ENCODE measurements at regions not wholly inside any gene's neighbourhood (a gene's known extent, or its start where the extent isn't known, plus 50 kb on each side); places are given as distances from the start of the nearest gene placed in this dataset.
"Not testable (repeated sequence)": the region's sequence is repeated elsewhere in the genome, so short reads cannot be mapped to it uniquely, and the experiment has no call there.

DNA sequence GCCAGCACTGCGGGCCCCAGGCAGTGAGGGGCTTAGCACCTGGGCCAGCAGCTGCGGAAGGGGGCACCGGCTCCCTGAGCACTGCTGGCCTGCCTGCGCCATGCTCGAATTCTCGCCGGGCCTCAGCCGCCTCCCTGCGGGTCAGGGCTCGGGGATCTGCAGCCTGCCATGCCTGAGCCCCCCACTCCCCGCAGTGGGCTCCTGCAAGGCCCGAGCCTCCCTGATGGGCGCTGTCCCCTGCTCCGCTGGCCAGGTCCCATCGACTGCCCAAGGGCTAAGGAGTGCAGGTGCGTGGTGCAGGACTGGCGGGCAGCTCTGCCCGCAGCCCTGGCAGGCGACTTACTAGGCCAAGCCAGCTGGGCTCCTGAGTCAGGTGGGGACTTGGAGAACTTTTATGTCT is 133.3 kb upstream of the LMNTD1 start:
- DNase-seq, result no peak

DNA sequence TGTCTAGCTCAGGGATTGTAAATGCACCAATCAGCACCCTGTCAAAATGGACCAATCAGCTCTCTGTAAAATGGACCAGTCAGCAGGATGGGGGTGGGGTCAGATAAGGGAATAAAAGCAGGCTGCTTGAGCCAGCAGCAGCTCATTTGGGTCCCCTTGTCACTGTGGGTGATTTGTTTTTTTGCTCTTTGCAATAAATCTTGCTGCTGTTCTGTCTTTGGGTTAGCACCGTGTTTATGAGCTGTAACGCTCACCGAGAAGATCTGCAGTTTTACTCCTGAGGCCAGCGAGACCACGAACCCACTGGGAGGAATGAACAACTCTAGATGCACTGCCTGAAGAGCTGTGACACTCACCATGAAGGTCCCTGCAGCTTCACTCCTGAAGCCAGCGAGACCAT is 134.1 kb upstream of the LMNTD1 start:
- DNase-seq, result no peak

DNA sequence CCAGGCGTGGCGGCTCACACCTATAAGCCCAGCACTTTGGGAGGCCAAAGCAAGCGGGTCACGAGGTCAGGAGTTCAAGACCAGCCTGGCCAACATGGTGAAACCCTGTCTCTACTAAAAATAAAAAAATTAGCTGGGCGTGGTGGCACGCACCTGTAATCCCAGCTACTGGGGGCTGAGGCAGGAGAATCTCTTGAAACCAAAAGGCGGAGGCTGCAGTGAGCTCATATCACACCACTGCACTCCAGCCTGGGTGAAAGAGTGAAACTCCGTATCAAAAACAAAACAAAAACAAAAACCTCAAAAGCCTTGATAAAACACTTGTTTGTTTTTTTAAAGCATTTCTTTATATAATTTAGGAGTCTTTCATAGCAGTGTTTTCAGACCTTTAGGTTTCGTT is 135.8 kb upstream of the LMNTD1 start:
- not testable (repeated sequence) for DNase-seq

DNA sequence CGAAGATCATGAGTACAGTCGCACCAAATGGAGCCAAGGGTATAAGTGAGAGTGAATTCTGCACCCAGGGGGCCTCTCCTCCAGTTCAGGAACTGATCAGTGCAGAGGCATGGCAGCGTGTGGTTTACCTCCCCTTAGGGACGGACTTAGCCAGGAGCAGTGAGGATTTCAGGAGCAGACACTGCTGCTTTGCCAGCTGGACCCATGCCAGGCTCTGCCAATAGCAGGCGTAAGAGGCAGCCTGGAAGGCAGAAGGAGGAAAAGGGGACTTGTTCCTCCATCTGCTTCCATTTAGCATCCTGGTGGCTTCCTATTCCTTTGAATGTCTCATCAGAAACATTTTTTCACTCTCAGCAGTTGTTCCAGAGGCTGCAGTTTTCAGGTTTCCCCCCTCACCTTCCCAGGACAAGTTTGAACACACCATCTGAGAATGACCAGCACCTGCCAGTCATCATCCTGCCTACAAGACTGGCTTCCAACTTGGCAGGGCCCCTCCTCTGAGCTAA is 137.0 kb upstream of the LMNTD1 start:
- no peak for DNase-seq

DNA sequence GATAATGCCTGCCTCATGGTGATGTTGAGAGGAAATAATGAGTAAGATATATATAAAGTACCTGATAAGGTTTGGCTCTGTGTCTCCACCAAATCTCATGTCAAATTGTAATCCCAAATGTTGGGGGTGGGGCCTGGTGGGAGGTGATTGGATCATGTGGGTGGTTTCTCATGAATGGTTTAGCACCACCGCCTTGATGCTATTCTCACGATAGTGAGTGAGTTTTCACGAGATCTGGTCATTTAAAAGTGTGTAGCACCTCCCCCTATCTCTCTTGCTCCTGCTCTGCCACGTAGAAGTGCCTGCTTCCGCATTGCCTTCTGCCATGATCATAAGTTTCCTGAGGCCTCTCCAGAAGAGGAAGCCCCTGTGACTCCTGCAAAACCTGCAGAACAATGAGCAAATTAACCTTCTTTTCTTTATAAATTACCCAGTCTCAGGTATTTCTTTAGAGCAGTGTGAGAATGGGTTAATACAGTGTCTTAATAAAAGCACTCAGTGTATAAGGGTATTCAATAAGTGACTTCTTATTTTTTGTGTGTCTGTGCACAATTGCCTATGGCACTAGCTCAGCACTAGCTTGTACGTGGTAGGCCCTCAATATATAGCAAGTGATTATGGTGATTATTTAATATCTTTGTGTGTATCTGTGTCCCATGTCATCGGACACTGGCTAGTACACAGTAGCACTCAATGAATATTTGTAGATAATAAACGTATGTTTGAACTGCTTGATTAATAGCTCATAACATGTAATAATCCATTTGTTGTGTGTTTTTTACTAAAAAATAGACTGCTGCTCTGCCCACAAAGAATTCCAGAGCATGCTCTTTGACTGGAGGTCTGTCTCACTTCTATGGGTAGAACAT is 138.1 kb upstream of the LMNTD1 start:
- DNase-seq, result peak; percentile 17 to 24 (median 21)

DNA sequence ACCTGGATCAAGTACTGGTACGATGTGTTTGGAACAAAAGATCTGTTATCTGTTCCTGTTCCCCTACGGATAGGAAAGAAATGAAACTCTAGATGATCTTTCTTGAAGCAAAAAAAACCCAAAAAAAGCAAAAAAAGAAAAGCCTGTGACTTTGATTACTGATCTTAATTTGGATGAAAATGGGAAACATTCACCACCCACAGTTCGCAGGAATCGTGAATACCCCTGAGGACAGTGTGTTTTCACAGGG is 138.7 kb upstream of the LMNTD1 start:
- no peak for DNase-seq

DNA sequence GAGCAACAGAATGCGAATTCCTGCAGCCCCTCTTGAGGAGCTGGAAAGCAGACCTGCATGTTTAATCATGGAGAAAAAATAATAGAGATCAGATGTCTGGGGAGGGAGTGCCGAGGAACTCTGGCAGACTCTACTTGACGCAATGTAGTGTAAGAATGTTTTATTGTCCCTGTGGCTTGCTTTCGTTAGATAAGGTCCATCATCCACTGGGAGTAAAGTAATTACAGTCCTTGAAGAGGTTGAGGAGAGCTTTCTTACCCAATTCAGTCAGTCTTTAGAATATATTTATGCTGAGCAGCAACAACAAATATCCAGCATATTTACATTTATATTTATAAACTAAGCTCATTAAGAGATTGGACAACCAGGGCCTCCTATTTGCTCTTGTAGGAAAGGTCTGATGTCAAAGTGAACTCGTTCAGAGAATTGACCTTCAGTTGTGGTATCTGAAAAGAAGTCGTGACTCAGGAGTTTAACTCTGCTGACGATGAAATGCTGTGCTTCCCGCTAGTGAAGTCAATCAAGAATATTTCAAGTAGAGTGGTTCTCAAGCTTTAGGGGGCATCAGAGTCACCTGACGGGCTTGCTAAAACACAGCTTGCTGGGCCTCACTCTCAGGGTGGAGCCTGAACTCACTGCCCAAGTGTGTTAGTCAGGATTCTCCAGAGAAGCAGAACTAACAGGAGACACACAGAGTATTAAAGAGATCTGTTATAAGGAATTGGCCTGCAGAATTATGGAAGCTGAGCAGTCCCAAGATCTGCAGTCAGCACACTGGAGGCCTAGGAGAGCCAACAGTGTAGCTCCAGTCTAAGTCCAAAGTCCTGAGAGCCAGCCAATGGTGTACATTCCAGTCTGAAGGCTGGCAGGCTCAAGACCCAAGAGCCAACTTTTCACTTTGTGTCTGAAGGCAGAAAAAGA is 139.3 kb upstream of the LMNTD1 start:
- DNase-seq, result no peak

DNA sequence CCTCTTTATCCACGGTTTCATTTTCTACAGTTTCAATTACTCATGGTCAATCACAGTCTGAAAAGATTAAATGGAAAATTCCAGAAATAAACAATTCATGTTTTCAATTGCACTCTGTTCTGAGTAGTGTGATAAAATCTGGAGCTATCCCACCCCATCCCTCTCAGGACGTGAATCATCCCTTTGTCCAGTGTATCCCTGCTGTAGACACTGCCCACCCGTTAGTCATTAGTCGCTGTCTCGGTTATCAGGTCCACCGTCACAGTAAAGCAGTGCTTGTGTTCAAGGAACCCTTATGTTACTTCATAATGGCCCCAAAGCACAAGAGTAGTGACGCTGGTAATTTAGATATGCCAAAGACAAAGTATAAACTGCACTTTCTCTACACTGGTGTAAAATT is 141.0 kb upstream of the LMNTD1 start:
- no peak for DNase-seq

DNA sequence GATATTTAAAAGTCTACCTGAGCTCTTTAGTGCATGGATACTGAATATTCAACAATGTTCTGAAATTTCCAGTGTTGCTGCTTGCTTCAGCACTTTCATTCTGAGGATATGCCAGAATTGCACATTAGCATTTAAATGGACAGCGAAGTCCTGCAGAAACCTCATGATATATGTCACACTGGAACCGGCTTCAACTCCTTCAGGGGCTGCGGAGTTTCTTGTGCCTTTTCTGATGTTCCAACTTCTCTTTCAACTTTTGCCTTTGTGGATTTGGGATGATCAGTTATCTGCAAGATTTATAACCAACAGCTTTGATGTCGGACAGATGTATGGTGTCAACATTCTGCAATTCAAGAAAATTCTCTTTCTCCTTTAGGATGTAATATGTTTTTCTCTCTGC is 142.5 kb upstream of the LMNTD1 start:
- DNase-seq, result no peak

DNA sequence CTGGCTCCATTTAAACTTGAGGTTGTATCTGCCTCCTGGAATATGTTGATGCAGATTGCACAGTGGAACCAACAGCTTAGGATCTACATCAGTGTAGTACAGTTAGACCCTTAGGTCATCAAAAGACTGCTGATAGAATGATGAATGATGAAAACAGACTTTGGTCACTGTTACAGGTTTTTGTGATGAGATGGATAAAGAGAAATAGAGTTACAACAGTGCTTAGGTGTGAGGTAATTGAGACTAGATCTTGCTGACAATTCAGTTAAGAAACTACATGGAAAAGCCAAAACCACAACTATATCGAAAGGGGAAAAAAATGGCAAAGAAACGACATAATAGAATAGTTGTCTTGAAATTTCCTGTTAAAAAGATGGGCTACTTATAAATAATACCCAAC is 145.7 kb upstream of the LMNTD1 start:
- DNase-seq, result no peak

DNA sequence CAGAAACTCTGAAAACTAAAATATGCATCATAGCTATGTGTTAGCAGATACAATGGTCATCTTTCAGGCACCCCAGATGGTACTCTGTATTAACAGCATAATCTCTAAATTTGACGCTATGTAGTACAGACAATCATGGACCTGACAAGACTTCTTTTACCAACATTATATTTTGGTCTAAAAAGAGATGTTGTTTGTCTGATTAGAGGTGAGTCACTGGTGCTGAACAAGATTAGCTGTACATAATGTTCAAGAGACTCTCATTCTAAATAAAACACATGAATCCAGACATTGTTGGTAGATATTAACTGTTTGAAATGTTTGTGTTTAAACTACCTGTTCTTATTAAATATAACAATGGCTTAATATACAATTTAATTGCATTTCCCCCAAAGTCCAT is 146.4 kb upstream of the LMNTD1 start:
- DNase-seq, result no peak

DNA sequence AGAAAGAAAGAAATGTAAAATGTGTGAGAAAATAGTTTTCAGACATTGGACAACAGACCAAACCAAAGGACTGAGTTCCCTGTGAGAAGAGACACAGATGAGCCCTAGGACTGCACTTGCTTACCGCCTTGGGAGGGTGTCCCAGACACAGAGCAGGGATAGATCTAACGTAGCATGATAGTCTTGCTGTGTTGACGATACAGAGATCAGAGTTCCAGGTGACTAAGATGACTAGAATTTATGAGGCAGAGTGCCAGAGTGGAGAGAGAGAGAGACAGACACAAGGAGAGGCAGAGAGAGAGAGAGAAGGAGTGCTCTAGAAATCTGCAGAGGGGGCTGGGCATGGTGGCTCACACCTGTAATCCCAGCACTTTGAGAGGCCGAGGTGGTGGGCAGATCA is 148.2 kb upstream of the LMNTD1 start:
- DNase-seq, result no peak

DNA sequence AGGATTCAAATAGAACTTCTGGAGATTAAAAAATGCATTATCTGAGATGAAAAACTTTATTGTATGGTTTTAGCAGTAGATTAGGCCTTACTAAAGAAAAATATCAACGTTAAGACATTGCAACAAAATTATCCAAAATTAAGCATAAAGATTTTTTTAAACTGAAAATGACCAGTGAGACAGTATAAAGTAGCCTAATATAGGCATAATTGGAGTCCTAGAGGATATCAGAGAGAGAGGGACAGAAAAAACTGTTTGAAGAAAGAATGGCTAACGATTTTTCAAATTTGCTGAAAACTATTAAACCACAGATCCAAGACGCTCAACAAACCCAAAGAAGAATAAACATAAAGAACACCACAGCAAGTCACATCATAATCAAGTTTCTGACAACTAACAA is 149.5 kb upstream of the LMNTD1 start:
- no peak for DNase-seq

DNA sequence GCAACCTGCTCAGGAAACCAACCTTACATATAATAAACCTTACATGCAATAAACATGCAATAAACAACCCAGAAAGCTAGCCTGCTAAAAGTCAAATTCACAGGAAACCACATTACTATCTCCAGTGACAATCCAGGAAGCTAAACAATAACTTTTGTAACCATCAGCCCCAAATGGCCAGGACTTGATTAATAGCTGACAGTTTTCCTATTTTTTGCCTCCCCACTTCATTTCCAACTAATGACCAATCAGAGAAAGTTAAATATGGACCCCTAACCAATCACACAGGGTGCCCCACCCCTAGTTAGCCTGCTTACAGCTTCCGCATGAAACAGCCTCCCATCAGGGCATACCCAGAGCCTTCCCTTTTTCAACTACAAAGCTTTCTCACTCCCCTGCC is 152.2 kb upstream of the LMNTD1 start:
- no peak for DNase-seq

DNA sequence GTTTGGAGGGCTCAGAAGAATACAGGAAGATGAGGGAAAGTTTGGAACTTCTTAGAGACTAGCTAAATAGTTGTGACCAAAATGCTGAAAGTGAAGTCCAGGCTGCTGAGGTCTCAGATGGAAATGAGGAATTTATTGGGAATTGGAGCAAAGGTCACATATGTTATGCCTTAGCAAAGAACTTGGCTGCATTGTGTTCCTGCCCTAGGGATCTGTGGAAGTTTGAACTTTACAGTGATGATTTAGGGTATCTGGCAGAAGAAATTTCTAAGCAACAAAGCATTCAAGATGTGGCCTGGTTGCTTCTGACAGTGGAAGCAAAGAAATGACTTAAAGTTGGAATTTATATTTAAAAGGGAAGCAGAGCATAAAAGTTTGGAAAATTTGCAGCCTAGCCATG is 153.6 kb upstream of the LMNTD1 start:
- not testable (repeated sequence) for DNase-seq

DNA sequence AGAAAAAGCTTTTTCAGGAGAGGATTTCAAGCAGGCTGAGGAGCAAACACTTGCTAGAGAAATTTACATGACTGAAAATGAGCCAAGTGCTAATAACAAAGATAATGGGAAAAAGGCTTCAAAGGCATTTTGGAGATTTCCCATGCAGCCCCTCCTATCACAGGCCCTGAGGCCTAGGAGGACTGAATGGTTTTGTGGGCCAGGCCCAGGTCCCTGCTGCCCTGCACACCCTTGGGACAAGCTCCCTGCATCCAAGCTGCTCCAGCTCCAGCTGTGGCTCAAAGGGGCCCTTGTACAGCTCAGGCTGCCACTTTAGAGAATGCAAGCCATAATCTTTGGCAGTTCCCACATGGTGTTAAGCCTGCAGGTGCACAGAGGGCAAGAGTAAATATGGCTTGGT is 154.0 kb upstream of the LMNTD1 start:
- no peak for DNase-seq

DNA sequence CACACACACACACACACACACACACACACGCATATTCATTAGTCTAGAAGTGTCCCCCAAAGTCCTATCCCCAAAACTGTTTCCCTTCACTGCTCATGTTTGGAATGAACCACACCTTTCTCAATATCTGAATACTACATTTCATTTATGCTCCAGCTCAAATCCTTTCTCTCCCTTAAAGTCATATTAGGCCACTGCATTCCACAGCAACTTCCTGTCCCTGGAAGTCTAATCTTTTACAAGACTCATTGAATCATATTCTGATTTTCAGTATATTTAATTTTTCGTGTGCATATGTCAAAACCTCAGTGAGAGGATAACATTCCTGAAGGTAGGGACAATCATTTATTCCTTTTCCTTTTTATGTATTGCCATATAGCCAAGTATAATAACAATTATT is 155.6 kb upstream of the LMNTD1 start:
- no peak for DNase-seq

DNA sequence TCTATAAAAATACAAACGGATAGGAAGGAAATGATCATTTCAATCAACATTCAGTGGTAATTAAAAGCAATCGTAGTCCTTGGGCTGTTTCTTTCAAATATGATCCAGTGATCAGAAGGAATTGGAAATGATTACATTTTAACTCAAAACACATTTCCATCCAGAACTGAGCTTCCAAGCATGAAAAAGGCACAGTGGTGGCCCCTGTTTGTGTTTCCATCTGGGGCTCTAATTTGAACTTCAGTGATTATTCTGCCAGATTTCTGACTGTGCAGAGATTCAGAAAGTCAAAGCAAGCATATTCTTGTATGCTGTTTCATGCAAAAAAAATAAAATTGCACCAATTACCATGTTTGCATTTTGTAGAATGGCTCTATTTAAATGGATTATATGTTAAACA is 157.0 kb upstream of the LMNTD1 start:
- DNase-seq, result no peak

DNA sequence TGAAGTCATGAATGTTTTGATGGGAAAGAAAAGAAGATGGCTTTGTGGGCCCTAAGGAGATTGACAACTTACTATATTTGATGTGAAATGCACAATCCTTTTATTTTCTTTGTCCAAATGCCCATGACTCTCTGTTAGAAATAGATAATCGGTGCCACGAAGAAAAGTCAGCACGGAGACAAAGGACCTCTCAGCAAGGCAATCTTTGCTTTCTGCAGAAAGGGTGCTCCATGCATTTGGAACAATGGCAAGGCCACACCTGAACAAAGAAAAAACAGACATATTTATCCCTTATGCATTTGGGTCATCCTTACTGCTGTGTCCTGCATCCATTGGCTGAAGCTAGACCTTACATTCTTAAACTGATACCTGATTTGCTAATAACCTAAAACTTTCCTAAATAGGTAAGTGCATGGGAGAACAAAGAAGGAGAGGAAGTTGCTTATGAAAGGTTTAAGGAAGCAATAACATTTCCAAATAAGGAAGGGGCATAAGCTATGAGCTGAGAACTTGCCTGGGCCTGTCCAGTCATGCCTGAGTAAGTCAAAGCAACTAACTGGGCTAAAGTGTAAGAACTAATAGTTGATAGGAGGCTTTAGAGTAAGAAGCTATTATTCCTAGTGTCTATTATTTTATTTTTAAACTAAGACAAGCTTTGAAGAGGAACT is 158.0 kb upstream of the LMNTD1 start:
- DNase-seq, result peak in 2 of 3 donors; percentile 3 to 7

DNA sequence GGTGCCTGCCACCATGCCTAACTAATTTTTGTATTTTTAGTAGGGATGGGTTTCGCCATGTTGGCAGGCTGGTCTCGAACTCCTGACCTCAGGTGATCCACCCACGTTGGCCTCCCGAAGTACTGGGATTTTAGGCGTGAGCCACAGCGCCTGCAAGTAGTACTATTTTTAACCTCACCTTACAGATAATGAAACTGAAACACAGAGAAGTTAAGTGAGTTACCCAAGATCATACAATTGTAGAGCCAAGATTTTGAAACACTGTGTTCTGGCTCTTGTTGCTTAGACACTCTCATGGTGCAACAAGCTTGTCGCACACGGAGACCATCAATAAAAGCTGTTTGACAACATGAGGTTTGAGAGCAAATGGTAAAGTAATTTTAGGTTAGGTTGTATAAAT is 159.1 kb upstream of the LMNTD1 start:
- no peak for DNase-seq

DNA sequence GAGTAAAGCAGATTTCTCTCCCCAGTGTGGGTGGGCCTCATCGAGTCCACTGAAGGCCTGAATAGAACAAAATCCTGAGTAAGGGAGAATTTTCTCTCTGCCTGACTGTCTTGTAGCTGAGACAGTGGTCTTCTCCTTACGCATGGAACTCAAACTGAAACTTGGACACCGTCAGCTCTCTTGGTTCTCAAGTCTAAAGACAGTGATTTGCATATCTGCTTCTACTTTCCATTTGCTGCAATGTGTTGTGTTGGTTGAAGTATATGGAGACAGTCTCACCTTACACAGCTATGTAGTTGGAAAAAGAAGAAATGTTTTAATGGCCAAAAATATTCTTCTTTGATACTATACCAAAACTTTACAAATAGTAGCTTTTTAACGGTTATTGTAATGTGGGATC is 160.2 kb upstream of the LMNTD1 start:
- no peak for DNase-seq

DNA sequence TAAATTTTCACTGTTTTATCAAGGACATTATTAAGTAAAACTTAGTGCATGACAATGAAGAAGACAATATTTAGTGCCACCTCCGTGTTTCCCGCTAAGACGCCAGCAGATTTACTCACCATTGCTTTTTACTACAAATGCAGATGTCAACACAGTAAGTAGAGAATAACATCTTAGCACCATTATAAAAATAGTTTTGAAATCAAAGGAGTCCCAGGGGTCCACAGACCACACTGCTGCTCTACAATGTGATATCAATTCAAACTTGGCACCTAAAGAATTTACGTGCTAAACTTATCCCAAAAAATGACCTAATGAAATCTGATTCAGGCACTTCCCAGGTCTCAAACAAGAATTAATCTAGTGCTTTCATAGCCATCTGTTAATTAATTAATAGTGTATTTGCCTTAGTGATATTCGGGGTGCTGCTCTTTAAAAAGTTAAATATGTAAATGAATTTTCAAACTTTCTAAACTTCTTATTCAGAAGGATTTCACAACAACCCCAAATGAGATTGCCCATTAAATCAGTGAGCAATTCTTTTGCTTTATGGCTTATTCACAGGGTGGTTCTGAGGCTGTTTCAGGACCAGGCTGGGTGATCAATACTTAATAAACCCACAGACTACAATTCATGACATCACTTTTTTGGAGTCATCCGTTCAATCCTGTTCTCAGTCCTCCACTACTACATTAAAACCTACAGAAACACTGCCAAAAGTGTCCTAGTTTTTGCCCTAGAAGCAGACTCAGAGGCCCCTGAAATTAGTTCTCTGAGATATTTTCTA is 161.3 kb upstream of the LMNTD1 start:
- DNase-seq, result no peak

DNA sequence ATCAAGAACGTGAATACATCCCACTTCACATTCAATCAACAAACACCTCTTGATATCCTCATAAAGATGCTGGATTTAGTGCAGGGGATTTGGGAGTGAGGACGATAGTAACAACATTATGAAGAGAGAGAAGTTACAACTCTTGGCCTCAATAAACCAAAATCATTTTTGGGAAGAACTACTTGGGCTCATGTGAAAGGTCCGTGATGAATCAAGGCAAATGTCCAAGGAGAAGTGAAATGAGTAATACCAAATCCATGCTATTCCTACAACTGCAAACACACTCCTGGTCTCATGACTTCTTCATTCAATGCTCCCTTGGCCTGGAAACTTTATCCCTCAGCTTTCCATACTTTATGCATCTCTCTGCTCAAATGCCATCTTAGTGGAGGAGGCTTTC is 162.0 kb upstream of the LMNTD1 start:
- DNase-seq, result no peak

Measured in suppressor macrophage treated with lipopolysaccharide for 1 hour (primary cell).